ENCODE measurements at regions not wholly inside any gene's neighbourhood (a gene's known extent, or its start where the extent isn't known, plus 50 kb on each side); places are given as distances from the start of the nearest gene placed in this dataset.

GRCh38 chr10:3491571-3491970, 293.4 kb downstream of the KLF6 start:
- TF ChIP-seq CTCF (IDR thresholded peaks at IDR 0.05; ENCODE audit: low read depth, low read length) (no peak), POLR2A (IDR thresholded peaks at IDR 0.05; ENCODE audit: extremely low read depth, insufficient read length) (no peak)
- TF ChIP-seq, protein P1, sequence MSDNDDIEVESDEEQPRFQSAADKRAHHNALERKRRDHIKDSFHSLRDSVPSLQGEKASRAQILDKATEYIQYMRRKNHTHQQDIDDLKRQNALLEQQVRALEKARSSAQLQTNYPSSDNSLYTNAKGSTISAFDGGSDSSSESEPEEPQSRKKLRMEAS (IDR thresholded peaks at IDR 0.05; ENCODE audit: low read depth, low read length) = no peak
